GM10266 (cell line): ENCODE measurements at regions not wholly inside any gene's neighbourhood (a gene's known extent, or its start where the extent isn't known, plus 50 kb on each side); places are given as distances from the start of the nearest gene placed in this dataset.

ENCODE experiments used
- DNase-seq: peaks from one replicate; pipeline ENCODE4 v3.0.0; 2012; ENCODE audit errors: extremely low spot score
- CTCF ChIP-seq: IDR thresholded peaks from 2 replicates; pipeline ENCODE4 v1.5.1; 2012; ENCODE audit warnings: mild to moderate bottlenecking, low read depth; ENCODE audit not compliant: control insufficient read depth, insufficient read depth; ENCODE audit errors: missing control alignments

- TF ChIP-seq CTCF, result no peak
- DNase-seq, result no peak
These were observed 580.1 kb upstream of the FTMT start for GRCh38 chr5:121271546-121271945.

- TF ChIP-seq CTCF, result no peak
- no peak for DNase-seq
These were observed 577.7 kb upstream of the FTMT start for GRCh38 chr5:121273833-121274433.

- TF ChIP-seq CTCF, result no peak
- no peak for DNase-seq
These were observed 571.9 kb upstream of the FTMT start for GRCh38 chr5:121279801-121280200.

GRCh38 chr5:121285801-121286521, 565.7 kb upstream of the FTMT start:
- no peak for DNase-seq
- TF ChIP-seq CTCF, result no peak

- no peak for DNase-seq
- no peak for TF ChIP-seq CTCF
These were observed 562.9 kb upstream of the FTMT start for GRCh38 chr5:121288781-121289180.

GRCh38 chr5:121292664-121293063, 559.0 kb upstream of the FTMT start:
- no peak for DNase-seq
- no peak for TF ChIP-seq CTCF

- DNase-seq, result no peak
- no peak for TF ChIP-seq CTCF
These were observed 555.3 kb upstream of the FTMT start for GRCh38 chr5:121296356-121296755.
